H9 (cell line): ENCODE measurements at regions not wholly inside any gene's neighbourhood (a gene's known extent, or its start where the extent isn't known, plus 50 kb on each side); places are given as distances from the start of the nearest gene placed in this dataset.
"Not testable (repeated sequence)": the region's sequence is repeated elsewhere in the genome, so short reads cannot be mapped to it uniquely, and the experiment has no call there.

Experiments used
- DNase-seq: peaks from one replicate; pipeline ENCODE4 v3.0.0-alpha.2; 2017
- H2AFZ ChIP-seq: one replicate; pipeline ENCODE4 v1.6.1; 2013; ENCODE audit warnings: mild to moderate bottlenecking, low read length, control low read depth, moderate library complexity
- H2AK5ac ChIP-seq: 2 replicates; pipeline ENCODE4 v1.6.1; 2013; ENCODE audit warnings: low read length, control low read depth, mixed read lengths; ENCODE audit not compliant: insufficient read length
- H2BK120ac ChIP-seq: one replicate; pipeline ENCODE4 v1.6.1; 2013; ENCODE audit warnings: low read depth, mild to moderate bottlenecking, low read length, control low read depth, inconsistent platforms; ENCODE audit not compliant: poor library complexity, severe bottlenecking
- H2BK12ac ChIP-seq: 2 replicates; pipeline ENCODE4 v1.6.1; 2013; ENCODE audit warnings: low read length, control low read depth, mixed read lengths, low read depth; ENCODE audit not compliant: insufficient read length
- H2BK15ac ChIP-seq: 2 replicates; pipeline ENCODE4 v1.6.1; 2013; ENCODE audit warnings: low read depth, low read length, control low read depth
- H2BK20ac ChIP-seq: one replicate; pipeline ENCODE4 v1.6.1; 2013; ENCODE audit warnings: low read depth, mild to moderate bottlenecking, low read length, control low read depth, inconsistent platforms; ENCODE audit not compliant: poor library complexity, severe bottlenecking
- H2BK5ac ChIP-seq: 2 replicates; pipeline ENCODE4 v1.6.1; 2013; ENCODE audit warnings: low read length, control low read depth, mixed read lengths; ENCODE audit not compliant: insufficient read length
- H3K14ac ChIP-seq: 2 replicates; pipeline ENCODE4 v1.6.1; 2013; ENCODE audit warnings: low read length, control low read depth; ENCODE audit not compliant: insufficient read depth
- H3K18ac ChIP-seq: 2 replicates; pipeline ENCODE4 v1.6.1; 2013; ENCODE audit warnings: low read depth, mild to moderate bottlenecking, mixed read lengths, low read length, control low read depth; ENCODE audit not compliant: insufficient read length
- H3K23ac ChIP-seq: 2 replicates; pipeline ENCODE4 v1.6.1; 2013; ENCODE audit warnings: low read length, control low read depth, mixed read lengths, low read depth; ENCODE audit not compliant: insufficient read length
- H3K23me2 ChIP-seq: 2 replicates; pipeline ENCODE4 v1.6.1; 2013; ENCODE audit warnings: low read depth, mild to moderate bottlenecking, mixed read lengths, low read length, control low read depth; ENCODE audit not compliant: insufficient read length, poor library complexity, severe bottlenecking
- H3K27ac ChIP-seq: 2 replicates; pipeline ENCODE4 v1.5.1; 2013; ENCODE audit warnings: low read length, control low read depth, mixed read lengths, low read depth; ENCODE audit not compliant: insufficient read length
- H3K27me3 ChIP-seq: 2 replicates; pipeline ENCODE4 v1.6.1; 2013; ENCODE audit warnings: low read length, control low read depth, inconsistent platforms; ENCODE audit not compliant: insufficient read depth
- H3K4ac ChIP-seq: 2 replicates; pipeline ENCODE4 v1.6.1; 2013; ENCODE audit warnings: low read depth, mild to moderate bottlenecking, control low read depth, inconsistent platforms, low read length, moderate library complexity
- H3K4me1 ChIP-seq: 2 replicates; pipeline ENCODE4 v1.6.1; 2013; ENCODE audit warnings: low read length, control low read depth, inconsistent platforms; ENCODE audit not compliant: insufficient read depth
- H3K4me2 ChIP-seq: 2 replicates; pipeline ENCODE4 v1.6.1; 2013; ENCODE audit warnings: low read length, control low read depth, mixed read lengths; ENCODE audit not compliant: insufficient read length, insufficient read depth
- H3K56ac ChIP-seq: 2 replicates; pipeline ENCODE4 v1.6.1; 2013; ENCODE audit warnings: low read depth, mild to moderate bottlenecking, mixed read lengths, low read length, control low read depth; ENCODE audit not compliant: insufficient read length
- H3K79me1 ChIP-seq: 2 replicates; pipeline ENCODE4 v1.6.1; 2013; ENCODE audit warnings: low read depth, mild to moderate bottlenecking, moderate library complexity, low read length, control low read depth, inconsistent platforms; ENCODE audit not compliant: insufficient read depth, poor library complexity, severe bottlenecking
- H3K79me2 ChIP-seq: 2 replicates; pipeline ENCODE4 v1.6.1; 2013; ENCODE audit warnings: low read length, control low read depth, inconsistent platforms; ENCODE audit not compliant: insufficient read depth
- H3K9ac ChIP-seq: 2 replicates; pipeline ENCODE4 v1.6.1; 2013; ENCODE audit warnings: low read length, control low read depth, mixed read lengths; ENCODE audit not compliant: insufficient read length; ENCODE audit errors: extremely low read depth
- H3K9me3 ChIP-seq: one replicate; pipeline ENCODE4 v1.6.1; 2013; ENCODE audit warnings: low read depth, low read length, inconsistent platforms; ENCODE audit not compliant: control insufficient read depth
- H3T11ph ChIP-seq: one replicate; pipeline ENCODE4 v1.6.1; 2013; ENCODE audit warnings: mild to moderate bottlenecking, low read length, control low read depth, inconsistent platforms
- H4K20me1 ChIP-seq: one replicate; pipeline ENCODE4 v1.6.1; 2013; ENCODE audit not compliant: control insufficient read depth, insufficient read length, insufficient read depth
- H4K5ac ChIP-seq: 2 replicates; pipeline ENCODE4 v1.6.1; 2013; ENCODE audit warnings: low read depth, mild to moderate bottlenecking, mixed read lengths, low read length, control low read depth; ENCODE audit not compliant: insufficient read length
- H4K8ac ChIP-seq: replicated peaks from 2 replicates; pipeline ENCODE4 v1.6.1; 2013; ENCODE audit warnings: low read length, control low read depth, mixed read lengths, low read depth; ENCODE audit not compliant: insufficient read length
- H4K91ac ChIP-seq: 2 replicates; pipeline ENCODE4 v1.6.1; 2013; ENCODE audit warnings: low read depth, mild to moderate bottlenecking, moderate library complexity, mixed read lengths, low read length, control low read depth; ENCODE audit not compliant: insufficient read length
- H3K27ac Mint-ChIP-seq, 3 experiments: 2 replicates in 2 of 3; 3 replicates in 1 of 3; pipeline ENCODE4 v1.8.0; 2020 to 2021; ENCODE audit warnings: mixed read lengths in 3 of 3, mild to moderate bottlenecking in 1 of 3, moderate library complexity in 1 of 3
- H3K27me3 Mint-ChIP-seq: 2 replicates; pipeline ENCODE4 v1.8.0; 2021; ENCODE audit warnings: low read depth, mild to moderate bottlenecking, moderate library complexity, mixed read lengths
- H3K36me3 Mint-ChIP-seq, 3 experiments: 2 replicates in 2 of 3; 3 replicates in 1 of 3; pipeline ENCODE4 v1.8.0; 2020 to 2021; ENCODE audit warnings: low read depth in 3 of 3, mixed read lengths in 3 of 3; ENCODE audit not compliant: insufficient read depth in 1 of 3
- H3K4me1 Mint-ChIP-seq, 2 experiments: 2 replicates each; pipeline ENCODE4 v1.8.0; 2020; ENCODE audit warnings: mixed read lengths in 2 of 2
- H3K4me3 Mint-ChIP-seq, 2 experiments: 2 replicates in 1 of 2; 3 replicates in 1 of 2; pipeline ENCODE4 v1.8.0; 2020 to 2021; ENCODE audit warnings: mild to moderate bottlenecking in 2 of 2, mixed read lengths in 2 of 2, moderate library complexity in 1 of 2
- H3K9me3 Mint-ChIP-seq, 2 experiments: 2 replicates in 1 of 2; 3 replicates in 1 of 2; pipeline ENCODE4 v1.8.0; 2020; ENCODE audit warnings: mild to moderate bottlenecking in 2 of 2, mixed read lengths in 2 of 2, moderate library complexity in 1 of 2
- WGBS: extraction: QIAGEN DNeasy Blood & Tissue Kit; methylation state at CpG from one replicate; pipeline ENCODE4 v1.1.7; 2013; ENCODE audit warnings: missing lambda C conversion rate, low lambda C conversion rate, mixed read lengths; ENCODE audit not compliant: insufficient read length; ENCODE audit errors: extremely low coverage; 5-methylcytosine and 5-hydroxymethylcytosine counted together
- TF ChIP-seq, protein P1 (sequence below): fragments of 200-600 bp; sonication (generic); conservative IDR thresholded peaks from 3 replicates; pipeline ENCODE4 v1.8.0; 2021; ENCODE audit warnings: antibody characterized with exemption, mild to moderate bottlenecking

DNA sequence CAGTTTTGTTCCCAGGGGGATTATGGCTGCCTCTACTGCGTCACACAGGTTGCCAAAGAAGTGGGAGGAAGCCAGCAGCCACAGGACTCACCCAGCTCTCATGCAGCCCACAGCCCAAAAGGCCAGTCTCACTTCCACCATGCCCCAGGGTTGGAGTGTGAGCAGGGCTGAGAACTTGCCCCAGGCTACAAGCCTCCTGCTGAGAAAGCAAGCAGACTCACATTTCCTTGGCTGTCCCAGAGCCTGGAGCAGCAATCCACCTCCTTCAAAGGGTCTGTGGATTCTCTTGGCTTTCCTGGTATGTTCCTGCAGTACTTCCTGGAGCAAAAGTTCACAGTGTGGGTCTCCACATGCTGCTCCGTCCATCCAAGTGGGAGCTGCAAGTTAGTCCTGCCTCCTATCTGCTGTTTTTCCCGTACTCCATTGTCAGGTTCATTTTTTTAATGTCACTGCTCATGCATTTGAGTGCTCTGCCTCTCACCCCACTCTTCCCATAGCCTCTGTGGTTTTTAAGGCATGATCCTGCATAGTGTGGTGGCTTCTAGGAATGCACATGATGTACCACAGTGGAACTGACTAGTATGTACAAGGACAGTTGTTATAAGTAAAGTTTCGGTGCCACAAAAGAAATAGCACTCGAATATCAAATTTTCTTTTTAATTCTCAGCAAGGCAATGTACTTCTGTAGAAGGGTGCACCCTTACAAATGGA, 56.2 kb upstream of the ARHGEF7 start:
- peaks cover 24 to 28% of the 10 kb centered on the region in 2 experiments for H3K9me3 Mint-ChIP-seq
- Histone ChIP-seq H3K9ac (no peak overlapping the region), H3K4me2 (no peak overlapping the region), H3K9me3 (no peaks in the 10 kb centered on the region), H3K79me1 (no peaks in the 10 kb centered on the region), H4K20me1 (no peaks in the 10 kb centered on the region), H3K79me2 (no peaks in the 10 kb centered on the region), H2BK120ac (no peak overlapping the region), H2AFZ (no peak overlapping the region), H2BK12ac (no peak overlapping the region), H4K8ac (no peak overlapping the region), H3K4me1 (peaks cover 3% of the 10 kb centered on the region; the same call in 1 of the 2 replicates), H3K27me3 (no peaks in the 10 kb centered on the region), H2BK20ac (no peak overlapping the region), H2BK15ac (no peak overlapping the region), H3T11ph (no peak overlapping the region), H3K14ac (no peak overlapping the region; the same call in none of the 2 replicates), H2BK5ac (no peak overlapping the region), H3K4ac (no peak overlapping the region), H4K5ac (no peak overlapping the region), H4K91ac (no peak overlapping the region), H3K18ac (no peak overlapping the region), H3K56ac (no peak overlapping the region), H3K27ac (no peak overlapping the region), H3K23me2 (no peaks in the 10 kb centered on the region), H2AK5ac (no peak overlapping the region), H3K23ac (no peak overlapping the region)
- TF ChIP-seq, protein P1, sequence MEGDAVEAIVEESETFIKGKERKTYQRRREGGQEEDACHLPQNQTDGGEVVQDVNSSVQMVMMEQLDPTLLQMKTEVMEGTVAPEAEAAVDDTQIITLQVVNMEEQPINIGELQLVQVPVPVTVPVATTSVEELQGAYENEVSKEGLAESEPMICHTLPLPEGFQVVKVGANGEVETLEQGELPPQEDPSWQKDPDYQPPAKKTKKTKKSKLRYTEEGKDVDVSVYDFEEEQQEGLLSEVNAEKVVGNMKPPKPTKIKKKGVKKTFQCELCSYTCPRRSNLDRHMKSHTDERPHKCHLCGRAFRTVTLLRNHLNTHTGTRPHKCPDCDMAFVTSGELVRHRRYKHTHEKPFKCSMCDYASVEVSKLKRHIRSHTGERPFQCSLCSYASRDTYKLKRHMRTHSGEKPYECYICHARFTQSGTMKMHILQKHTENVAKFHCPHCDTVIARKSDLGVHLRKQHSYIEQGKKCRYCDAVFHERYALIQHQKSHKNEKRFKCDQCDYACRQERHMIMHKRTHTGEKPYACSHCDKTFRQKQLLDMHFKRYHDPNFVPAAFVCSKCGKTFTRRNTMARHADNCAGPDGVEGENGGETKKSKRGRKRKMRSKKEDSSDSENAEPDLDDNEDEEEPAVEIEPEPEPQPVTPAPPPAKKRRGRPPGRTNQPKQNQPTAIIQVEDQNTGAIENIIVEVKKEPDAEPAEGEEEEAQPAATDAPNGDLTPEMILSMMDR = no peak
- no peak overlapping the region for H3K4me3 Mint-ChIP-seq
- H3K27ac Mint-ChIP-seq = no peak overlapping the region; a peak in 1 of 7 replicates
- H3K36me3 Mint-ChIP-seq = peaks cover 4 to 32% (median 10%) of the 10 kb centered on the region in 3 experiments
- peaks cover 3% of the 10 kb centered on the region for H3K27me3 Mint-ChIP-seq
- WGBS = no CpG with 5 or more reads among the region's 5 CpGs
- peak; percentile 49 for DNase-seq
- peaks cover 24 to 29% of the 10 kb centered on the region in 2 experiments for H3K4me1 Mint-ChIP-seq

DNA sequence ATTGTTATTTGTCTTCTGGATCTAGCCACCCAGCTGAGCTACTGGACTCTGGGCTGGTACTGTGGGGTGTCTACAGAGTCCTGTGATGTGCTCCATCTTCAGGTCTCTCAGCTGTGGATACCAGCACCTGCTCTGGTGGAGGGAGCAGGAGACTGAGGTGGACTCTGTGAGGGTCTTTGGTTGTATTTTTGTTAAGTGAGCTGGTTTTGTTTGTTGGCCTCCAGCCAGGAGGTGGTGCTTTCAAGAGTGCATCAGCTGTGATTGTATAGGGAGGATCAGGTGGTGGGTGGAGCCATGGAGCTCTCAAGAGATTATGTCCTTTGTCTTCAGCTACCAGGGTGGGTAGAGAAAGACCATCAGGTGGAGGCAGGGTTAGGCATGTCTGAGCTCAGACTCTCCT, 56.8 kb upstream of the ARHGEF7 start:
- not testable (repeated sequence) for H3K27ac ChIP-seq, H2BK20ac ChIP-seq, H3K4ac ChIP-seq, H2AFZ ChIP-seq, H3K79me1 ChIP-seq, DNase-seq, H4K8ac ChIP-seq, H3K4me1 ChIP-seq, H3K79me2 ChIP-seq, H3K18ac ChIP-seq, H2AK5ac ChIP-seq, H3T11ph ChIP-seq, H3K14ac ChIP-seq, H3K56ac ChIP-seq, H2BK120ac ChIP-seq, H2BK5ac ChIP-seq, H3K4me2 ChIP-seq, H3K27ac Mint-ChIP-seq, H3K9ac ChIP-seq, H4K20me1 ChIP-seq, H3K27me3 Mint-ChIP-seq, H4K91ac ChIP-seq, H4K5ac ChIP-seq, H2BK15ac ChIP-seq, H3K27me3 ChIP-seq, H3K9me3 ChIP-seq, H3K4me3 Mint-ChIP-seq, H3K23me2 ChIP-seq, H2BK12ac ChIP-seq, H3K23ac ChIP-seq
- Mint-ChIP-seq H3K36me3 (peaks cover 4 to 32% (median 10%) of the 10 kb centered on the region in 3 experiments), H3K9me3 (peaks cover 23 to 28% of the 10 kb centered on the region in 2 experiments), H3K4me1 (peaks cover 18 to 23% of the 10 kb centered on the region in 2 experiments)
